K562 (cell line): ENCODE measurements at regions not wholly inside any gene's neighbourhood (a gene's known extent, or its start where the extent isn't known, plus 50 kb on each side); places are given as distances from the start of the nearest gene placed in this dataset.

Experiments
- ATAC-seq: fragments of 200-7000 bp; cut with Tn5 transposase; 3 replicates; pipeline ENCODE4 v1.9.1; 2020; ENCODE audit warnings: moderate library complexity
- BruUV-seq: library from RNA; stranded (reverse); fragments of 400-500 nt; replicated peaks from 2 replicates; lab custom pipeline; 2021; lab: Mats Ljungman, UMichigan
- CTCF ChIA-PET: fragments of 300-600 bp; formaldehyde crosslinking; extraction: SDS; loops from one replicate; lab custom pipeline; 2021; ENCODE audit warnings: low intra/inter-chr PET ratio; lab: Yijun Ruan, JAX
- POLR2A ChIA-PET: fragments of 300-600, 350-650 bp; sonication (Branson Sonifier 250); formaldehyde crosslinking; extraction: SDS; loops from one replicate; lab custom pipeline; 2021; ENCODE audit warnings: antibody characterized with exemption, inconsistent platforms; lab: Yijun Ruan, JAX
- DNase-seq, 4 experiments: peaks; one replicate each; pipeline versions ENCODE4 v3.0.0 to v3.0.0-alpha.2; 2011 to 2018; ENCODE audit warnings: low spot score in 3 of 4, mixed read lengths in 3 of 4; ENCODE audit errors: extremely low read depth in 1 of 4
- FAIRE-seq: peaks from 2 replicates; lab custom pipeline; 2011; peaks lifted over from hg19 to GRCh38; lab: Jason Lieb, UNC
- H2AFZ ChIP-seq: 2 replicates; pipeline ENCODE4 v1.6.0; 2011; ENCODE audit warnings: low read depth, low read length, control low read depth, inconsistent platforms
- H3K27ac ChIP-seq: fragments of 200-600 bp; 3 replicates; pipeline ENCODE4 v1.8.0; 2011; ENCODE audit warnings: low read depth, mild to moderate bottlenecking, control low read depth, inconsistent platforms, low read length, moderate library complexity, mixed read lengths; ENCODE audit errors: extremely low read depth
- H3K27me3 ChIP-seq, 2 experiments: fragments of 300-600 bp in 1 of 2; 2 replicates in 1 of 2; 3 replicates in 1 of 2; pipeline versions ENCODE4 v1.6.0 to v1.8.0; 2011; ENCODE audit warnings: inconsistent platforms in 2 of 2, low read length in 2 of 2, mild to moderate bottlenecking in 1 of 2, mixed read lengths in 1 of 2, moderate library complexity in 1 of 2; ENCODE audit not compliant: control insufficient read depth in 2 of 2, insufficient read depth in 2 of 2
- H3K36me3 ChIP-seq: fragments of 300-600 bp; 3 replicates; pipeline ENCODE4 v1.8.0; 2011; ENCODE audit warnings: mild to moderate bottlenecking, low read length, inconsistent platforms; ENCODE audit not compliant: control insufficient read depth, insufficient read depth
- H3K4me1 ChIP-seq, 2 experiments: fragments of 200-600 bp in 1 of 2; replicated peaks in 1 of 2; 2 replicates in 1 of 2; 3 replicates in 1 of 2; pipeline versions ENCODE4 v1.5.1 to v1.8.0; 2011; ENCODE audit warnings: inconsistent platforms in 2 of 2, low read length in 2 of 2, mild to moderate bottlenecking in 1 of 2, mixed read lengths in 1 of 2, moderate library complexity in 1 of 2; ENCODE audit not compliant: control insufficient read depth in 2 of 2, insufficient read depth in 2 of 2
- H3K4me2 ChIP-seq: 2 replicates; pipeline ENCODE4 v1.6.1; 2011; ENCODE audit warnings: low read length, control low read depth, inconsistent platforms, mixed read lengths; ENCODE audit not compliant: insufficient read depth
- H3K4me3 ChIP-seq: fragments of 200-600 bp; sonication (generic), shearing (Covaris generic); 2 replicates; pipeline ENCODE4 v1.5.1; 2016; ENCODE audit warnings: control low read depth, inconsistent platforms
- H3K79me2 ChIP-seq: fragments of 200-600 bp; 3 replicates; pipeline ENCODE4 v1.8.0; 2011; ENCODE audit warnings: low read length, inconsistent platforms; ENCODE audit not compliant: control insufficient read depth, insufficient read depth
- H3K9ac ChIP-seq, 2 experiments: 2 replicates each; pipeline versions ENCODE4 v1.6.0 to v1.6.1; 2011; ENCODE audit warnings: low read depth in 2 of 2, low read length in 2 of 2, control low read depth in 1 of 2, inconsistent platforms in 1 of 2, mild to moderate bottlenecking in 1 of 2, mixed read lengths in 1 of 2; ENCODE audit not compliant: insufficient read depth in 1 of 2
- H3K9me1 ChIP-seq: one replicate; pipeline ENCODE4 v1.6.0; 2011; ENCODE audit warnings: inconsistent platforms, mild to moderate bottlenecking, low read length, moderate library complexity; ENCODE audit not compliant: control insufficient read depth, insufficient read depth
- H3K9me3 ChIP-seq: replicated peaks from 2 replicates; pipeline ENCODE4 v1.5.1; 2011; ENCODE audit warnings: low read depth, low read length, inconsistent platforms; ENCODE audit not compliant: control insufficient read depth, insufficient read depth
- H4K20me1 ChIP-seq: replicated peaks from 2 replicates; pipeline ENCODE4 v1.6.1; 2011; ENCODE audit warnings: low read length, inconsistent platforms, mixed read lengths; ENCODE audit not compliant: control insufficient read depth, insufficient read depth
- BACH1 ChIP-seq: fragments of 200-800 bp; sonication (Bioruptor generic); IDR thresholded peaks from 2 replicates; pipeline ENCODE4 v1.6.1; 2016; ENCODE audit warnings: missing genetic modification characterization, missing compliant biosample characterization
- CREM ChIP-seq: IDR thresholded peaks from 2 replicates; pipeline ENCODE4 v1.6.1; 2014; ENCODE audit warnings: antibody characterized with exemption, low read depth
- ELF1 ChIP-seq: fragments of 200-800 bp; sonication (Bioruptor generic); IDR thresholded peaks from 2 replicates; pipeline ENCODE4 v1.6.1; 2016; ENCODE audit warnings: missing genetic modification characterization, missing compliant biosample characterization
- FOS ChIP-seq: IDR thresholded peaks from 3 replicates; pipeline ENCODE4 v1.6.1; 2011; ENCODE audit not compliant: insufficient read length; ENCODE audit errors: extremely low read depth
- FOSL1 ChIP-seq: fragments of 200-800 bp; sonication (Bioruptor generic); conservative IDR thresholded peaks from 2 replicates; pipeline ENCODE4 v1.6.1; 2016; ENCODE audit warnings: missing genetic modification characterization, missing compliant biosample characterization
- JUN ChIP-seq, 2 experiments: sonication (generic) in 1 of 2; formaldehyde crosslinking in 1 of 2; IDR thresholded peaks; 2 replicates each; pipeline versions ENCODE4 v1.6.1 to v1.8.0; 2012 to 2022; ENCODE audit warnings: borderline replicate concordance in 2 of 2, mild to moderate bottlenecking in 2 of 2, improper control_type of control experiment in 1 of 2, low read depth in 1 of 2, low read length in 1 of 2, missing genetic modification reagents in 1 of 2
- JUND ChIP-seq, 2 experiments: IDR thresholded peaks; 2 replicates in 1 of 2; 3 replicates in 1 of 2; pipeline ENCODE4 v1.6.1; 2011; ENCODE audit warnings: borderline replicate concordance in 2 of 2, low read depth in 2 of 2, low read length in 2 of 2, improper control_type of control experiment in 1 of 2, missing biosample characterization in 1 of 2, missing genetic modification characterization in 1 of 2, missing genetic modification reagents in 1 of 2
- KDM4B ChIP-seq, 2 experiments: fragments of 450-650 bp in 1 of 2; sonication (generic) in 1 of 2; IDR thresholded peaks; 2 replicates each; pipeline ENCODE4 v1.6.1; 2016 to 2017; ENCODE audit warnings: borderline replicate concordance in 2 of 2, antibody characterized with exemption in 1 of 2, low read depth in 1 of 2, mild to moderate bottlenecking in 1 of 2
- MAZ ChIP-seq, 2 experiments: fragments of 450-650 bp in 1 of 2; sonication (generic) in 1 of 2; formaldehyde crosslinking; IDR thresholded peaks in 1 of 2; conservative IDR thresholded peaks in 1 of 2; 2 replicates each; pipeline versions ENCODE4 v1.4.0 to v1.5.0; 2020; ENCODE audit warnings: mild to moderate bottlenecking in 1 of 2, missing genetic modification reagents in 1 of 2
- MCM2 ChIP-seq: fragments of 450-650 bp; IDR thresholded peaks from 2 replicates; pipeline ENCODE4 v1.6.1; 2017; ENCODE audit warnings: low read depth, mild to moderate bottlenecking
- MCM5 ChIP-seq: fragments of 450-650 bp; IDR thresholded peaks from 2 replicates; pipeline ENCODE4 v1.6.1; 2016; ENCODE audit warnings: low read depth
- MEF2A ChIP-seq: IDR thresholded peaks from 2 replicates; pipeline ENCODE4 v1.6.1; 2011; ENCODE audit warnings: low read depth, mild to moderate bottlenecking, low read length, moderate library complexity; ENCODE audit not compliant: control insufficient read depth
- MEIS2 ChIP-seq: fragments of 450-650 bp; IDR thresholded peaks from 2 replicates; pipeline ENCODE4 v1.6.1; 2014; ENCODE audit warnings: mild to moderate bottlenecking; ENCODE audit not compliant: partially characterized antibody
- MITF ChIP-seq: IDR thresholded peaks from 2 replicates; pipeline ENCODE4 v1.6.1; 2014; ENCODE audit warnings: antibody characterized with exemption
- MYNN ChIP-seq, 2 experiments: sonication (generic); formaldehyde crosslinking in 1 of 2; IDR thresholded peaks; 2 replicates each; pipeline versions ENCODE4 v1.5.0 to v1.6.1; 2016 to 2020; ENCODE audit warnings: antibody characterized with exemption in 1 of 2, missing genetic modification reagents in 1 of 2
- TCF7L2 ChIP-seq: fragments of 150-350 bp; IDR thresholded peaks from 2 replicates; pipeline ENCODE4 v1.6.1; 2016; ENCODE audit warnings: low read depth, mild to moderate bottlenecking, low read length, moderate library complexity
- TSC22D4 ChIP-seq: fragments of 450-650 bp; IDR thresholded peaks from 2 replicates; pipeline ENCODE4 v1.6.1; 2016; ENCODE audit warnings: missing genetic modification characterization, missing biosample characterization, control low read depth
- ZFP36 ChIP-seq: fragments of 150-350 bp; IDR thresholded peaks from 2 replicates; pipeline ENCODE4 v1.6.1; 2018; ENCODE audit warnings: low read length, low read depth; ENCODE audit not compliant: partially characterized antibody
- ZNF140 ChIP-seq: fragments of 250-450 bp; sonication (Bioruptor Pico); IDR thresholded peaks from 2 replicates; pipeline ENCODE4 v1.8.0; 2021; ENCODE audit warnings: moderate library complexity, mild to moderate bottlenecking, inconsistent platforms
- ZNF174 ChIP-seq: fragments of 250-450 bp; sonication (Bioruptor Pico); IDR thresholded peaks from 2 replicates; pipeline ENCODE4 v1.4.0; 2020; ENCODE audit warnings: mild to moderate bottlenecking
- WGBS: fragments of 100-300 bp; shearing (Covaris generic); methylation state at CpG from one replicate; pipeline ENCODE4 v1.1.6; 2016; ENCODE audit warnings: low coverage, mixed read lengths; ENCODE audit not compliant: insufficient coverage; ENCODE audit errors: missing lambda C conversion rate; 5-methylcytosine and 5-hydroxymethylcytosine counted together
- in situ Hi-C: fragments of 300-500 bp; cut with MboI; formaldehyde crosslinking; loops from 4 replicates; pipeline ENCODE4 v1.15.0; 2018; ENCODE audit warnings: inconsistent platforms, mixed read lengths
- intact Hi-C: fragments of 100-400 bp; cut with micrococcal nuclease; formaldehyde crosslinking; loops from 2 replicates; pipeline ENCODE4 v1.14.2; 2022
- TF ChIP-seq, protein P1 (sequence below): sonication (generic); formaldehyde crosslinking; IDR thresholded peaks from 2 replicates; pipeline ENCODE4 v1.4.0; 2020; ENCODE audit warnings: mild to moderate bottlenecking, missing genetic modification reagents

GRCh38 chr12:28780096-28780495 lies 369.0 kb upstream of the FAR2 start:
- Histone ChIP-seq H3K9ac (no peak overlapping the region), H3K4me3 (no peak overlapping the region), H3K9me3 (no peaks in the 10 kb centered on the region), H3K4me2 (no peak overlapping the region), H3K4me1 (peaks cover 0 to 6% of the 10 kb centered on the region in 2 experiments; a peak in 1 of 5 replicates), H3K27ac (no peak overlapping the region), H3K27me3 (no peaks in the 10 kb centered on the region), H4K20me1 (no peaks in the 10 kb centered on the region), H3K79me2 (no peaks in the 10 kb centered on the region), H3K9me1 (no peaks in the 10 kb centered on the region), H3K36me3 (no peaks in the 10 kb centered on the region), H2AFZ (no peak overlapping the region)
- POLR2A ChIA-PET = no interaction called here
- DNase-seq = peak in 1 of 4 experiments; percentile 38
- in situ Hi-C loops (no loop called here), intact Hi-C loops (no loop called here)
- no peak for FAIRE-seq
- 24% methylated on average over 2 of the region's 2 CpGs for WGBS
- BruUV-seq = no TSS peak
- no peak for ATAC-seq
- CTCF ChIA-PET = no interaction called here
- TF ChIP-seq MAZ (CRISPR knock-in tag; conservative IDR thresholded peaks at IDR 0.05 in 1 of 2, IDR thresholded peaks at IDR 0.05 in 1 of 2) = no peak
- no peak for TF ChIP-seq ELF1
- TF ChIP-seq MITF = 0 out of 2 replicates have a peak, but pooled peaks have one; percentile 33
- TF ChIP-seq, protein P1, sequence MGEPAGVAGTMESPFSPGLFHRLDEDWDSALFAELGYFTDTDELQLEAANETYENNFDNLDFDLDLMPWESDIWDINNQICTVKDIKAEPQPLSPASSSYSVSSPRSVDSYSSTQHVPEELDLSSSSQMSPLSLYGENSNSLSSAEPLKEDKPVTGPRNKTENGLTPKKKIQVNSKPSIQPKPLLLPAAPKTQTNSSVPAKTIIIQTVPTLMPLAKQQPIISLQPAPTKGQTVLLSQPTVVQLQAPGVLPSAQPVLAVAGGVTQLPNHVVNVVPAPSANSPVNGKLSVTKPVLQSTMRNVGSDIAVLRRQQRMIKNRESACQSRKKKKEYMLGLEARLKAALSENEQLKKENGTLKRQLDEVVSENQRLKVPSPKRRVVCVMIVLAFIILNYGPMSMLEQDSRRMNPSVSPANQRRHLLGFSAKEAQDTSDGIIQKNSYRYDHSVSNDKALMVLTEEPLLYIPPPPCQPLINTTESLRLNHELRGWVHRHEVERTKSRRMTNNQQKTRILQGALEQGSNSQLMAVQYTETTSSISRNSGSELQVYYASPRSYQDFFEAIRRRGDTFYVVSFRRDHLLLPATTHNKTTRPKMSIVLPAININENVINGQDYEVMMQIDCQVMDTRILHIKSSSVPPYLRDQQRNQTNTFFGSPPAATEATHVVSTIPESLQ (CRISPR knock-in tag) = no peak
- TF ChIP-seq MEF2A = no peak
- TF ChIP-seq JUND (IDR thresholded peaks at IDR 0.05; ENCODE audit: borderline replicate concordance, low read depth, low read length) = peak; percentile 83; the same call in 1 of the 2 replicates
- peak; percentile 62 for TF ChIP-seq JUND (tag; IDR thresholded peaks at IDR 0.05; ENCODE audit: borderline replicate concordance, low read depth, low read length)
- TF ChIP-seq MCM2 = no peak
- TF ChIP-seq BACH1 (tag) = no peak; the same call in 1 of the 2 replicates
- TF ChIP-seq FOSL1 = peak; percentile 98
- TF ChIP-seq TSC22D4 = no peak
- TF ChIP-seq KDM4B (IDR thresholded peaks at IDR 0.05; ENCODE audit: borderline replicate concordance in 2 of 2, low read depth in 1 of 2) = no peak
- no peak for TF ChIP-seq MYNN (IDR thresholded peaks at IDR 0.05)
- TF ChIP-seq MYNN (CRISPR knock-in tag; IDR thresholded peaks at IDR 0.05) = no peak
- TF ChIP-seq ZNF140 = no peak
- no peak for TF ChIP-seq MCM5
- TF ChIP-seq CREM = 0 out of 2 replicates have a peak, but pooled peaks have one; percentile 21
- TF ChIP-seq ZFP36 = no peak
- TF ChIP-seq JUN (IDR thresholded peaks at IDR 0.05; ENCODE audit: borderline replicate concordance, low read depth, low read length) = peak; percentile 87
- no peak for TF ChIP-seq JUN (CRISPR knock-in tag; IDR thresholded peaks at IDR 0.05; ENCODE audit: borderline replicate concordance)
- TF ChIP-seq ZNF174 (CRISPR knock-in tag) = no peak
- no peak for TF ChIP-seq TCF7L2
- TF ChIP-seq FOS = peak; percentile 33
- peak; percentile 27 for TF ChIP-seq MEIS2
